Activated CD8-positive, alpha-beta T cell treated with anti-CD3 and anti-CD28 coated beads for 36 hours (primary cell): ENCODE measurements at regions not wholly inside any gene's neighbourhood (a gene's known extent, or its start where the extent isn't known, plus 50 kb on each side); places are given as distances from the start of the nearest gene placed in this dataset.

Source experiments
- ATAC-seq: fragments of 200-7000 bp; cut with Tn5 transposase; one replicate; pipeline ENCODE4 v1.10.0; 2021; ENCODE audit warnings: mild to moderate bottlenecking, moderate library complexity
- CTCF ChIA-PET: fragments of 350-600 bp; sonication (Branson Sonifier 250); formaldehyde crosslinking; loops from one replicate; lab custom pipeline; 2021; ENCODE audit warnings: antibody characterized with exemption; lab: Charles Lee
- POLR2A ChIA-PET: fragments of 350-600 bp; sonication (Branson Sonifier 250); formaldehyde crosslinking; loops from one replicate; lab custom pipeline; 2021; ENCODE audit warnings: antibody characterized with exemption; lab: Charles Lee
- DNase-seq: peaks from one replicate; pipeline ENCODE4 v3.0.0-alpha.2; 2020
- H3K27ac Mint-ChIP-seq: one replicate; pipeline ENCODE4 v1.8.0; 2021; ENCODE audit warnings: mild to moderate bottlenecking, mixed read lengths
- H3K27me3 Mint-ChIP-seq: one replicate; pipeline ENCODE4 v1.8.0; 2021; ENCODE audit warnings: mixed read lengths
- H3K36me3 Mint-ChIP-seq: one replicate; pipeline ENCODE4 v1.8.0; 2021; ENCODE audit warnings: low read depth, mixed read lengths
- H3K4me1 Mint-ChIP-seq: one replicate; pipeline ENCODE4 v1.8.0; 2021; ENCODE audit warnings: low read depth, mixed read lengths
- H3K4me3 Mint-ChIP-seq: one replicate; pipeline ENCODE4 v1.8.0; 2021; ENCODE audit warnings: mild to moderate bottlenecking, moderate library complexity, mixed read lengths
- H3K9me3 Mint-ChIP-seq: one replicate; pipeline ENCODE4 v1.8.0; 2021; ENCODE audit warnings: mixed read lengths
- intact Hi-C: fragments of 100-400 bp; cut with micrococcal nuclease; formaldehyde crosslinking; loops from one replicate; pipeline ENCODE4 v1.10.0; 2022
- TF ChIP-seq, protein P1 (sequence below): fragments of 200-600 bp; IDR thresholded peaks from one replicate; pipeline ENCODE4 v1.8.0; 2022; ENCODE audit warnings: antibody characterized with exemption, mild to moderate bottlenecking

DNA sequence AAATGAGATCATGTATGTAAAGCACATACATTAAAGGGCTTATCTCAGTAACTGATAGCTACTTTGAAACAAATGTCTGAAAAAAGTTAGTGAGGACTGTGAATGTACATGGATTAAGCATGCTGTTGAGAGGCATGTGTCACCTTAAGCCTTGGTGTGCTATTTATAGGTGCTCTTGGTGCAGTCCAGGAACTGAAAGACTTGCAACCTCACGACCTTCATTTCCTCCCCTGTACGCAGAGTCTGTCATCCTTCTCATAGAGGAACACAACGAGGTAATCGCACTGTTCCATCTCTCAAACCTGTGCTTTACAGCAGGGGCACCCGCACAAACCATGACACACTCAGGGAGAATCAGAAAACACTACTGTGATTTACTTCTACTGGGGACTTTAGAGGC is 65.6 kb downstream of the UFM1 start:
- DNase-seq (peak; percentile 40), ATAC-seq (peak; percentile 92)
- H3K27ac Mint-ChIP-seq = no peak overlapping the region
- H3K27me3 Mint-ChIP-seq = peaks cover 2% of the 10 kb centered on the region
- intact Hi-C loops = no loop called here
- no peaks in the 10 kb centered on the region for H3K36me3 Mint-ChIP-seq
- POLR2A ChIA-PET = no interaction called here
- no peak overlapping the region for H3K4me3 Mint-ChIP-seq
- TF ChIP-seq, protein P1, sequence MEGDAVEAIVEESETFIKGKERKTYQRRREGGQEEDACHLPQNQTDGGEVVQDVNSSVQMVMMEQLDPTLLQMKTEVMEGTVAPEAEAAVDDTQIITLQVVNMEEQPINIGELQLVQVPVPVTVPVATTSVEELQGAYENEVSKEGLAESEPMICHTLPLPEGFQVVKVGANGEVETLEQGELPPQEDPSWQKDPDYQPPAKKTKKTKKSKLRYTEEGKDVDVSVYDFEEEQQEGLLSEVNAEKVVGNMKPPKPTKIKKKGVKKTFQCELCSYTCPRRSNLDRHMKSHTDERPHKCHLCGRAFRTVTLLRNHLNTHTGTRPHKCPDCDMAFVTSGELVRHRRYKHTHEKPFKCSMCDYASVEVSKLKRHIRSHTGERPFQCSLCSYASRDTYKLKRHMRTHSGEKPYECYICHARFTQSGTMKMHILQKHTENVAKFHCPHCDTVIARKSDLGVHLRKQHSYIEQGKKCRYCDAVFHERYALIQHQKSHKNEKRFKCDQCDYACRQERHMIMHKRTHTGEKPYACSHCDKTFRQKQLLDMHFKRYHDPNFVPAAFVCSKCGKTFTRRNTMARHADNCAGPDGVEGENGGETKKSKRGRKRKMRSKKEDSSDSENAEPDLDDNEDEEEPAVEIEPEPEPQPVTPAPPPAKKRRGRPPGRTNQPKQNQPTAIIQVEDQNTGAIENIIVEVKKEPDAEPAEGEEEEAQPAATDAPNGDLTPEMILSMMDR = no peak
- CTCF ChIA-PET = no interaction called here
- no peaks in the 10 kb centered on the region for H3K9me3 Mint-ChIP-seq
- H3K4me1 Mint-ChIP-seq = peaks cover 6% of the 10 kb centered on the region

DNA sequence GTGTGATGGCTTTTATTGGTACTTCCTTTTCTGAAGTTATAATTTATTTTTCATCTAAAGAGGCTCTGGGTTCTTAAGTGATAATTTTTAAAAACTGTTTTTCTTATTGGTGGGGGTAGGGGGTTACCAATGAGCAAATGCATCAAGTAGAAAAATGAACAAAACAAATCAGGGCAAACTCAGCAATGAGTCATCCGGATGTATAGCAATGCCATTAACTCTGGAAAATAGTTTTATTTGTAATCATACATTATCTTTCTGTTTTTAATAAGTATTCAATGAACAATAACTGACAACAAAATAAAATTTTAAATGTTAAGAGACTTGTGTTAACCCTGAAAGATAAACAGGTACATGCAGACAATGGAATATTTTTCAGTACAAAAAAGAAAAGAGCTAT is 67.6 kb downstream of the UFM1 start:
- DNase-seq = no peak

DNA sequence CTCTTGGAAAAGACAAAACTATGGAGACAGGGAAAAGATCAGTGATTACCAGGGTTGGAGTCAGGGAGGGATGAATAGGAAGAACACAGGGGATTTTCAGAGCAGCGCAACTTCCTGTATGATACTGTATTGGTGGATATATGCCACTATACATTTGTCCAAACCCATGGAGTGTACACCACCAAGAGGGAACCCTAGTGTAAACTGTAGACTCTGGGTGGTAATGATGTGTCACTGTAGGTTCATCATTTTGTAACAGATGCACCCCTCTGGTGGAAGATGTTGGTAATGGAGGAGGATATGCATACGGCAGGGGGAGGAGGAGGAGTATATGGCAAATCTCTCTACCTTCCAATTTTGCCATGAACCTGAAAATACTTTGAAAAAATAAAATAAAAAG is 68.1 kb downstream of the UFM1 start:
- H3K4me1 Mint-ChIP-seq = peaks cover 6% of the 10 kb centered on the region
- peak; percentile 72 for ATAC-seq
- ChIA-PET CTCF (no interaction called here), POLR2A (no interaction called here)
- TF ChIP-seq, protein P1 = peak; percentile 30
- intact Hi-C loops = no loop called here
- no peak overlapping the region for H3K27ac Mint-ChIP-seq
- no peaks in the 10 kb centered on the region for H3K9me3 Mint-ChIP-seq
- no peaks in the 10 kb centered on the region for H3K36me3 Mint-ChIP-seq
- no peak overlapping the region for H3K4me3 Mint-ChIP-seq
- peaks cover 1% of the 10 kb centered on the region for H3K27me3 Mint-ChIP-seq
- peak; percentile 12 for DNase-seq

More for the DNA sequence above, 67.6 kb downstream of the UFM1 start:
- Mint-ChIP-seq H3K36me3 (no peaks in the 10 kb centered on the region), H3K9me3 (no peaks in the 10 kb centered on the region), H3K4me3 (no peak overlapping the region), H3K4me1 (peaks cover 6% of the 10 kb centered on the region), H3K27ac (no peak overlapping the region), H3K27me3 (peaks cover 2% of the 10 kb centered on the region)
- TF ChIP-seq, protein P1 = no peak
- CTCF ChIA-PET = no interaction called here
- ATAC-seq = no peak
- POLR2A ChIA-PET = no interaction called here
- intact Hi-C loops = no loop called here

DNA sequence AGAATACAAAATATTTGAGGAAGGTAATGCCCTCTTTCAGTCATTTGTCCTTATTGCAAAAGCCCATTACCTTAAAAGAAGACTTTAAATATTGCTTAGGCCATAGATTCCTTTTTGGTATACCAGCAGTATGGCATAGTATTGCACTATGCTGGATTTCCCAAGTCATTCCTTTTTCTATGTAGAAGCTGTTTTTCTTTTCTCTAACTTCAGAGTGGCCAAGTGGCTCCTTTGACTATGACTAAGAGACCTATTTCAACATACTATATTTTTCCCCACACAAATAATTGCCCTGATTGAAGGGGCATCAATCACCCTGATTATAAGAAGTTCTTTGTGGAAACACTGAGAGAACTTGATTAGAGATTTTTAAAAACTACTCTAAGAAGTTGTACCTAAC is 68.6 kb downstream of the UFM1 start:
- Mint-ChIP-seq H3K4me3 (no peak overlapping the region), H3K9me3 (no peaks in the 10 kb centered on the region), H3K4me1 (peaks cover 6% of the 10 kb centered on the region), H3K27ac (no peak overlapping the region), H3K36me3 (no peaks in the 10 kb centered on the region), H3K27me3 (peaks cover 2% of the 10 kb centered on the region)
- DNase-seq = no peak
- intact Hi-C loops = no loop called here
- CTCF ChIA-PET = no interaction called here
- ATAC-seq = no peak
- TF ChIP-seq, protein P1 = no peak
- POLR2A ChIA-PET = no interaction called here

DNA sequence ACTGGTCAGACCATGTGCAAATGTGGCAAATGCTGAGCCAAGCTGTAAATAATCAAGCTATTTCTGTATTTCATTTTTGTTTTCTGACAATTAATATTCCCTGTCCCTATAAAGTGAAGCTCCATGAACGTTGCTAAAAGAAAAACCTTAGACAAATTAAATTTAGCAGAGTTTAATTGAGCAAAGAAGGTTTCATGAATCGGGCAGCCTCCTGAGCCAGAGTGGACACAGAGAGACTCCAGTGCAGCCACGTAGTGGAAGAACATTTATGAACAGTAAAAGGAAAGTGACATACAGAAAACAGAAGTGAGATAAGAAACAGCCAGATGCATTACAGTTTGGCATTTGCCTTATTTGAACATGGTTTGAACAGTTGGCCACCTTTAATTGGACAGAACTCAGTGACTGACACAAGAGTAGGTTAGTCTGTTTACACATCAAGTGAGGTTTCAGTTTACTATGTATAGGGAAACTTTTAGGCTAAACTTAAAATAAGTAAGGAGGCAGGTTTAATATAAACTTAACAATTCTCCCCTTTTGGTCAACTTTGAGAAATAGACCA is 69.7 kb downstream of the UFM1 start:
- intact Hi-C loops = no loop called here
- Mint-ChIP-seq H3K27me3 (peaks cover 2% of the 10 kb centered on the region), H3K27ac (no peak overlapping the region), H3K4me1 (peaks cover 6% of the 10 kb centered on the region), H3K36me3 (no peaks in the 10 kb centered on the region), H3K4me3 (no peak overlapping the region), H3K9me3 (no peaks in the 10 kb centered on the region)
- TF ChIP-seq, protein P1 = no peak
- no peak for DNase-seq
- no peak for ATAC-seq
- POLR2A ChIA-PET = no interaction called here
- CTCF ChIA-PET = no interaction called here
